Activated CD8-positive, alpha-beta T cell treated with anti-CD3 and anti-CD28 coated beads, Interleukin-2, amount 10 ng/mL, durations not matched to agents 7 days and 5 days (primary cell): ENCODE measurements at regions not wholly inside any gene's neighbourhood (a gene's known extent, or its start where the extent isn't known, plus 50 kb on each side); places are given as distances from the start of the nearest gene placed in this dataset.

Source experiments
- ATAC-seq: fragments of 150-1000 bp; cut with Tn5 transposase; one replicate; pipeline ENCODE4 v1.10.0; 2021; ENCODE audit warnings: moderate library complexity
- CTCF ChIA-PET: fragments of 350-600 bp; sonication (Branson Sonifier 250); formaldehyde crosslinking; loops from one replicate; lab custom pipeline; 2021; ENCODE audit warnings: antibody characterized with exemption; lab: Charles Lee
- POLR2A ChIA-PET: fragments of 350-600 bp; sonication (Branson Sonifier 250); formaldehyde crosslinking; loops from one replicate; lab custom pipeline; 2021; ENCODE audit warnings: antibody characterized with exemption; lab: Charles Lee
- DNase-seq: peaks from one replicate; pipeline ENCODE4 v3.0.0-alpha.2; 2020
- H3K27ac Mint-ChIP-seq: one replicate; pipeline ENCODE4 v1.8.0; 2021; ENCODE audit warnings: mild to moderate bottlenecking, mixed read lengths
- H3K27me3 Mint-ChIP-seq: one replicate; pipeline ENCODE4 v1.8.0; 2021; ENCODE audit warnings: low read depth, mixed read lengths
- H3K36me3 Mint-ChIP-seq: one replicate; pipeline ENCODE4 v1.8.0; 2021; ENCODE audit warnings: low read depth, mixed read lengths
- H3K4me1 Mint-ChIP-seq: one replicate; pipeline ENCODE4 v1.8.0; 2021; ENCODE audit warnings: low read depth, mixed read lengths
- H3K4me3 Mint-ChIP-seq: one replicate; pipeline ENCODE4 v1.8.0; 2021; ENCODE audit warnings: mild to moderate bottlenecking, mixed read lengths
- H3K9me3 Mint-ChIP-seq: one replicate; pipeline ENCODE4 v1.8.0; 2022; ENCODE audit warnings: mixed read lengths; ENCODE audit not compliant: insufficient read depth

- DNase-seq (no peak), ATAC-seq (no peak)
- CTCF ChIA-PET, result no interaction called here
- peaks cover 3% of the 10 kb centered on the region for H3K9me3 Mint-ChIP-seq
- H3K4me1 Mint-ChIP-seq, result no peaks in the 10 kb centered on the region
- no peak overlapping the region for H3K4me3 Mint-ChIP-seq
- no peaks in the 10 kb centered on the region for H3K36me3 Mint-ChIP-seq
- H3K27me3 Mint-ChIP-seq, result no peaks in the 10 kb centered on the region
- H3K27ac Mint-ChIP-seq, result no peak overlapping the region
- POLR2A ChIA-PET, result no interaction called here
Observed at GRCh38 chr4:162360369-162361149, 196.8 kb upstream of the FSTL5 start.

- no peaks in the 10 kb centered on the region for H3K4me1 Mint-ChIP-seq
Observed at GRCh38 chr4:162356181-162356580, 192.4 kb upstream of the FSTL5 start.

GRCh38 chr4:162352580-162353107 lies 188.8 kb upstream of the FSTL5 start:
- ChIA-PET POLR2A (no interaction called here), CTCF (no interaction called here)
- Mint-ChIP-seq H3K9me3 (no peaks in the 10 kb centered on the region), H3K36me3 (no peaks in the 10 kb centered on the region), H3K4me1 (no peaks in the 10 kb centered on the region), H3K27me3 (no peaks in the 10 kb centered on the region), H3K27ac (no peak overlapping the region), H3K4me3 (no peak overlapping the region)
- no peak for DNase-seq
- no peak for ATAC-seq

More at GRCh38 chr4:162356181-162356580, 192.4 kb upstream of the FSTL5 start:
- POLR2A ChIA-PET, result no interaction called here
- H3K27ac Mint-ChIP-seq, result no peak overlapping the region
- CTCF ChIA-PET, result no interaction called here
- ATAC-seq, result no peak
- no peaks in the 10 kb centered on the region for H3K36me3 Mint-ChIP-seq
- H3K9me3 Mint-ChIP-seq, result no peaks in the 10 kb centered on the region
- H3K4me3 Mint-ChIP-seq, result no peak overlapping the region
- H3K27me3 Mint-ChIP-seq, result no peaks in the 10 kb centered on the region
- no peak for DNase-seq

- no peaks in the 10 kb centered on the region for H3K9me3 Mint-ChIP-seq
- peaks cover 3% of the 10 kb centered on the region for H3K4me1 Mint-ChIP-seq
- no peak overlapping the region for H3K27ac Mint-ChIP-seq
- H3K4me3 Mint-ChIP-seq, result no peak overlapping the region
- H3K27me3 Mint-ChIP-seq, result no peaks in the 10 kb centered on the region
- no peak for ATAC-seq
- ChIA-PET CTCF (no interaction called here), POLR2A (no interaction called here)
- H3K36me3 Mint-ChIP-seq, result no peaks in the 10 kb centered on the region
- DNase-seq, result no peak
Observed at GRCh38 chr4:162350331-162350730, 186.5 kb upstream of the FSTL5 start.

- ChIA-PET CTCF (no interaction called here), POLR2A (no interaction called here)
- Mint-ChIP-seq H3K9me3 (no peaks in the 10 kb centered on the region), H3K27me3 (no peaks in the 10 kb centered on the region), H3K4me3 (no peak overlapping the region), H3K27ac (no peak overlapping the region), H3K4me1 (peaks cover 3% of the 10 kb centered on the region), H3K36me3 (no peaks in the 10 kb centered on the region)
- ATAC-seq (no peak), DNase-seq (no peak)
Observed at GRCh38 chr4:162349395-162349794, 185.6 kb upstream of the FSTL5 start.

GRCh38 chr4:162347842-162348213 lies 184.0 kb upstream of the FSTL5 start:
- Mint-ChIP-seq H3K36me3 (no peaks in the 10 kb centered on the region), H3K27me3 (no peaks in the 10 kb centered on the region), H3K4me1 (peaks cover 3% of the 10 kb centered on the region), H3K27ac (no peak overlapping the region), H3K9me3 (no peaks in the 10 kb centered on the region), H3K4me3 (no peak overlapping the region)
- no peak for DNase-seq
- POLR2A ChIA-PET, result no interaction called here
- ATAC-seq, result no peak
- CTCF ChIA-PET, result no interaction called here

- DNase-seq, result no peak
- Mint-ChIP-seq H3K4me3 (no peak overlapping the region), H3K27ac (no peak overlapping the region)
Observed at GRCh38 chr4:162347156-162347841, 183.5 kb upstream of the FSTL5 start.

GRCh38 chr4:162343967-162344366 lies 180.2 kb upstream of the FSTL5 start:
- CTCF ChIA-PET, result no interaction called here
- H3K4me1 Mint-ChIP-seq, result peaks cover 3% of the 10 kb centered on the region
- no peak for DNase-seq
- POLR2A ChIA-PET, result no interaction called here
- H3K9me3 Mint-ChIP-seq, result no peaks in the 10 kb centered on the region
- H3K36me3 Mint-ChIP-seq, result no peaks in the 10 kb centered on the region
- no peak overlapping the region for H3K4me3 Mint-ChIP-seq
- H3K27me3 Mint-ChIP-seq, result no peaks in the 10 kb centered on the region
- ATAC-seq, result no peak
- H3K27ac Mint-ChIP-seq, result no peak overlapping the region

More at GRCh38 chr4:162347156-162347841, 183.5 kb upstream of the FSTL5 start:
- POLR2A ChIA-PET, result no interaction called here
- Mint-ChIP-seq H3K36me3 (no peaks in the 10 kb centered on the region), H3K27me3 (no peaks in the 10 kb centered on the region), H3K4me1 (peaks cover 3% of the 10 kb centered on the region), H3K9me3 (no peaks in the 10 kb centered on the region)
- no peak for ATAC-seq
- CTCF ChIA-PET, result no interaction called here

GRCh38 chr4:162341533-162341932 lies 177.7 kb upstream of the FSTL5 start:
- no peaks in the 10 kb centered on the region for H3K27me3 Mint-ChIP-seq
- H3K36me3 Mint-ChIP-seq, result no peaks in the 10 kb centered on the region
- no peak overlapping the region for H3K4me3 Mint-ChIP-seq
- ChIA-PET POLR2A (no interaction called here), CTCF (no interaction called here)
- H3K27ac Mint-ChIP-seq, result no peak overlapping the region
- H3K4me1 Mint-ChIP-seq, result no peaks in the 10 kb centered on the region
- DNase-seq, result no peak
- no peak for ATAC-seq
- no peaks in the 10 kb centered on the region for H3K9me3 Mint-ChIP-seq

- ATAC-seq, result no peak
- CTCF ChIA-PET, result no interaction called here
- no peaks in the 10 kb centered on the region for H3K27me3 Mint-ChIP-seq
Observed at GRCh38 chr4:162323919-162324318, 160.1 kb upstream of the FSTL5 start.

GRCh38 chr4:162322054-162322453 lies 158.3 kb upstream of the FSTL5 start:
- no peaks in the 10 kb centered on the region for H3K9me3 Mint-ChIP-seq
- ChIA-PET CTCF (interaction anchor here (1.7 kb wide), 1 partner anchor 14 kb away, joined by 3 read pairs; no protein-coding TSS in a partner anchor), POLR2A (no interaction called here)
- H3K27me3 Mint-ChIP-seq, result no peaks in the 10 kb centered on the region
- no peak for ATAC-seq
- H3K4me3 Mint-ChIP-seq, result no peak overlapping the region
- no peak for DNase-seq
- H3K36me3 Mint-ChIP-seq, result no peaks in the 10 kb centered on the region
- no peaks in the 10 kb centered on the region for H3K4me1 Mint-ChIP-seq
- no peak overlapping the region for H3K27ac Mint-ChIP-seq

More at GRCh38 chr4:162323919-162324318, 160.1 kb upstream of the FSTL5 start:
- DNase-seq, result no peak
- Mint-ChIP-seq H3K27ac (no peak overlapping the region), H3K4me3 (no peak overlapping the region), H3K9me3 (no peaks in the 10 kb centered on the region), H3K36me3 (no peaks in the 10 kb centered on the region), H3K4me1 (no peaks in the 10 kb centered on the region)
- POLR2A ChIA-PET, result no interaction called here

GRCh38 chr4:162285753-162286152 lies 122.0 kb upstream of the FSTL5 start:
- CTCF ChIA-PET, result no interaction called here
- H3K9me3 Mint-ChIP-seq, result peaks cover 7% of the 10 kb centered on the region

More at GRCh38 chr4:162285753-162286152, 122.0 kb upstream of the FSTL5 start:
- no peak overlapping the region for H3K27ac Mint-ChIP-seq
- no peaks in the 10 kb centered on the region for H3K36me3 Mint-ChIP-seq
- DNase-seq, result no peak
- ATAC-seq, result no peak
- no peaks in the 10 kb centered on the region for H3K4me1 Mint-ChIP-seq
- H3K27me3 Mint-ChIP-seq, result no peaks in the 10 kb centered on the region
- POLR2A ChIA-PET, result no interaction called here
- no peak overlapping the region for H3K4me3 Mint-ChIP-seq
